T-helper 1 cell treated with Interleukin-12 subunit alpha and Interleukin-12 subunit beta and Interleukin-4 antibody, amounts not matched to agents 30 μg/mL and 1 μg/mL, for 36 hours (primary cell): ENCODE measurements at regions not wholly inside any gene's neighbourhood (a gene's known extent, or its start where the extent isn't known, plus 50 kb on each side); places are given as distances from the start of the nearest gene placed in this dataset.

Experiments used
- H3K27ac Mint-ChIP-seq: one replicate; pipeline ENCODE4 v1.8.0; 2021; ENCODE audit warnings: mild to moderate bottlenecking, mixed read lengths
- H3K27me3 Mint-ChIP-seq: one replicate; pipeline ENCODE4 v1.8.0; 2021; ENCODE audit warnings: low read depth, mixed read lengths
- H3K36me3 Mint-ChIP-seq: one replicate; pipeline ENCODE4 v1.8.0; 2021; ENCODE audit warnings: low read depth, mixed read lengths
- H3K4me1 Mint-ChIP-seq: one replicate; pipeline ENCODE4 v1.8.0; 2021; ENCODE audit warnings: low read depth, mixed read lengths
- H3K4me3 Mint-ChIP-seq: one replicate; pipeline ENCODE4 v1.8.0; 2021; ENCODE audit warnings: mild to moderate bottlenecking, moderate library complexity, mixed read lengths
- H3K9me3 Mint-ChIP-seq: one replicate; pipeline ENCODE4 v1.8.0; 2021; ENCODE audit warnings: mixed read lengths

DNA sequence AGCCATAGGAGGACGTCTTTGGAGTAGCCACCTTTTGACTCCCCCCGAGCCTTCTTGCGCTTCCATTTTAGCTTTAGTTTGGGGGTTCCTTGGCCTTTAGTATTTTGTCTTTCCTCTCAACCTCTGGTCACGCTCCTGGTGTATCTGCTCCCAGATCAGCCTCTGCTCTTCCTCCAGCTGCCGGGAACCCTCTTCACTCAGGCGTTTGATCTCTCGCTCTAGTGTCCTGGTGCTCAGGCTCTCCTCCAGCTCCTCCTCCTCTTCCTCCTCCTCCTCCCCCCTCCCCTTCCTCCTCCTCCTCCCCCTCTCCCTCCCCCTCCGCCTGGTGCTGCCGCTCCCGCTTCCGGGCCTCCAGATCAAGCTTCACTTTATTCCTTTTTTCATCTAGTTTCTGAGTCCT is 1082.3 kb upstream of the TMEFF2 start:
- H3K9me3 Mint-ChIP-seq: no peaks in the 10 kb centered on the region
- no peaks in the 10 kb centered on the region for H3K36me3 Mint-ChIP-seq
- H3K27ac Mint-ChIP-seq: no peak overlapping the region
- H3K4me3 Mint-ChIP-seq: no peak overlapping the region
- H3K4me1 Mint-ChIP-seq: no peaks in the 10 kb centered on the region
- no peaks in the 10 kb centered on the region for H3K27me3 Mint-ChIP-seq

- H3K4me1 Mint-ChIP-seq: no peaks in the 10 kb centered on the region
These were observed 1081.8 kb upstream of the TMEFF2 start for GRCh38 chr2:193276560-193276959.

DNA sequence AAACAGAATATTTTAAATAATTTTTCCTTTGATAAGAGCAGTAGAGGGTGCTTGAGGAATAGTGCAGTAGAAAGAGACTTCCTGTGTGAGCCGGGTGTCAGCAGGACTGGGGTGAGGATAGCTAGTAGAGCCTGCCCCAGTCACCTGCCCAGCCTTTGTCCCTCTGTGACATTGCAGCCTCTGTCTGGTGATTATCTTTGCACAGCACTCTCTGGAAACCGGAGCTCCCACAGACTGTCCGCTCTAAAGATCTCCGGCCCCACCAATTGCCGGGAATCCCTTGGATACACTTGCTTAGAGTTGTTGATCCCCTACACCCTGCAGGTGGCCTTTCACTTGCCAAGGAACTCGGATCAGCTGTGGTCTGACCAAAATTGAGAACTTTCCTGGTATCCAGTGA is 1081.3 kb upstream of the TMEFF2 start:
- Mint-ChIP-seq H3K27ac (no peak overlapping the region), H3K27me3 (no peaks in the 10 kb centered on the region), H3K9me3 (no peaks in the 10 kb centered on the region), H3K36me3 (no peaks in the 10 kb centered on the region), H3K4me3 (no peak overlapping the region), H3K4me1 (no peaks in the 10 kb centered on the region)

More at GRCh38 chr2:193276560-193276959, 1081.8 kb upstream of the TMEFF2 start:
- H3K4me3 Mint-ChIP-seq: no peak overlapping the region
- no peaks in the 10 kb centered on the region for H3K9me3 Mint-ChIP-seq
- H3K27ac Mint-ChIP-seq: no peak overlapping the region
- H3K27me3 Mint-ChIP-seq: no peaks in the 10 kb centered on the region
- no peaks in the 10 kb centered on the region for H3K36me3 Mint-ChIP-seq

GRCh38 chr2:193272011-193272410 is 1077.3 kb upstream of the TMEFF2 start:
- no peaks in the 10 kb centered on the region for H3K27me3 Mint-ChIP-seq
- H3K9me3 Mint-ChIP-seq: no peaks in the 10 kb centered on the region
- no peak overlapping the region for H3K27ac Mint-ChIP-seq
- no peaks in the 10 kb centered on the region for H3K4me1 Mint-ChIP-seq
- no peaks in the 10 kb centered on the region for H3K36me3 Mint-ChIP-seq
- no peak overlapping the region for H3K4me3 Mint-ChIP-seq

- H3K4me3 Mint-ChIP-seq: no peak overlapping the region
- H3K27ac Mint-ChIP-seq: no peak overlapping the region
- no peaks in the 10 kb centered on the region for H3K36me3 Mint-ChIP-seq
- no peaks in the 10 kb centered on the region for H3K27me3 Mint-ChIP-seq
- no peaks in the 10 kb centered on the region for H3K4me1 Mint-ChIP-seq
- no peaks in the 10 kb centered on the region for H3K9me3 Mint-ChIP-seq
These were observed 1076.1 kb upstream of the TMEFF2 start for GRCh38 chr2:193270816-193271215.

- Mint-ChIP-seq H3K27ac (no peak overlapping the region), H3K36me3 (no peaks in the 10 kb centered on the region), H3K27me3 (no peaks in the 10 kb centered on the region), H3K9me3 (no peaks in the 10 kb centered on the region), H3K4me1 (no peaks in the 10 kb centered on the region), H3K4me3 (no peak overlapping the region)
These were observed 1072.8 kb upstream of the TMEFF2 start for GRCh38 chr2:193267496-193268002.

DNA sequence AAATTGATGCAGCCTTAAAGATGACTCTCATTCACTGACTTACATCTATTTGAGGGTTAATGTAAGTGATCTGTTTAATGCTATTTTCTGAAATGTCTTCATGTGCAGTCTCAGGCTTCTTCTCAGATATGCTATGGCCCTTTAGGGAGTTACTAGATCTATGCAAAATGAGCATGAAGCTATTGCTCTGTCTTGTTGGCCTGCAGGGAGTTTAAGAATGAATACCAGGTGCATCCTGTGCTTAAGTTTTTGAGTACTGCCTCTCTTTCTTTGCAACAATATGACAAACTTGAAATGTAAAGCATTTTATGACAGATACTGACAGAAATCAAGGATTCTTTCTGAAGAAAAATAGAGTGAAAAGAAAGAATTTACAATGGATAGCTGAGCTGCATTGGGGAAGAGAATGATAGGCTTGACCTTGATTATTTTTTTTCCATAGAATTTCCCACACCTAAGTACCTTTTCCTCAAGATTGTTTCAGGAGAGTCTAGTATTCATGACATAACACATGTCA is 1058.3 kb upstream of the TMEFF2 start:
- Mint-ChIP-seq H3K27ac (no peak overlapping the region), H3K9me3 (no peaks in the 10 kb centered on the region), H3K4me3 (no peak overlapping the region), H3K4me1 (no peaks in the 10 kb centered on the region), H3K36me3 (no peaks in the 10 kb centered on the region), H3K27me3 (no peaks in the 10 kb centered on the region)

DNA sequence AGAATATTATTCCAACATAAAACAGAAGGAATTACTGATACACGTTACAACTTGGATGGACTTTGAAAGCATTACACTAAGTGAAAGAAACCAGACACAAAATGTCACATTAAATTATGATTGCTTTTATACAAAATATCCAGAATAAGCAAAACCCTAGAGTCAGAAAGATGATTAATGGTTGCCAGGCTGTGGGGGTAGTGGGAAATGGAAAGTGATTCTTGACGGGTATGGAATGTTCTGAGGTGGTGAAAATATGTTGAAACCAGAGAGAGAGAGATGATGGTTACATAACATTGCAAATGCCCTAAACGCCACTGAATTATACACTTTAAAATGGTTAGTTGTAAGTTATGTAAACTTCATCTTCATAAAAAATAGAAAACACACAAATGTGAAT is 1057.2 kb upstream of the TMEFF2 start:
- Mint-ChIP-seq H3K4me1 (no peaks in the 10 kb centered on the region), H3K36me3 (no peaks in the 10 kb centered on the region), H3K9me3 (no peaks in the 10 kb centered on the region)

GRCh38 chr2:193250389-193250788 is 1055.7 kb upstream of the TMEFF2 start:
- Mint-ChIP-seq H3K4me3 (no peak overlapping the region), H3K4me1 (no peaks in the 10 kb centered on the region), H3K27ac (no peak overlapping the region), H3K36me3 (no peaks in the 10 kb centered on the region), H3K27me3 (no peaks in the 10 kb centered on the region), H3K9me3 (no peaks in the 10 kb centered on the region)

More for the DNA sequence above, 1057.2 kb upstream of the TMEFF2 start:
- no peak overlapping the region for H3K4me3 Mint-ChIP-seq
- H3K27me3 Mint-ChIP-seq: no peaks in the 10 kb centered on the region
- no peak overlapping the region for H3K27ac Mint-ChIP-seq

DNA sequence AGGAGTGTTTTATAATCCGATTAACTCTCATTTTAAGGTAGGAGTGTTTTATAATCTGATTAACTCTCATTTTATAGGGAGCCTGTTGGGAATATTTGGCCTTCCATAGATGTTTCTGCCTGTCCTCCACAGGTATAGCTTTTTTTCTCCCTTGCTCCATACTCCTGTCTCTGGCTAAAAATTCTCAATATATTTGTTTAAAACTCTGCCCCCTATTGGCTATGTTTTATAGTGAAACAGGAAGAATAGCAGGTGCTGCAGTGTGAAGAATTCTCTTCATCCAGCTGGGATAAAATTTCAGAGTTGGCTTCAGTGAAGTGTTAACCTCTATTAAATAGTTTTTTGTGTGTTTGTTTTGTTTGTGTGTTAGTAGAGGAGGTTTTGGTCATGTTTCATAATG is 1046.0 kb upstream of the TMEFF2 start:
- Mint-ChIP-seq H3K27ac (no peak overlapping the region), H3K4me1 (no peaks in the 10 kb centered on the region), H3K36me3 (no peaks in the 10 kb centered on the region), H3K4me3 (no peak overlapping the region), H3K27me3 (no peaks in the 10 kb centered on the region), H3K9me3 (no peaks in the 10 kb centered on the region)

GRCh38 chr2:193231634-193232033 is 1036.9 kb upstream of the TMEFF2 start:
- no peaks in the 10 kb centered on the region for H3K36me3 Mint-ChIP-seq
- no peaks in the 10 kb centered on the region for H3K9me3 Mint-ChIP-seq
- no peaks in the 10 kb centered on the region for H3K4me1 Mint-ChIP-seq
- no peaks in the 10 kb centered on the region for H3K27me3 Mint-ChIP-seq
- H3K4me3 Mint-ChIP-seq: no peak overlapping the region
- H3K27ac Mint-ChIP-seq: no peak overlapping the region

DNA sequence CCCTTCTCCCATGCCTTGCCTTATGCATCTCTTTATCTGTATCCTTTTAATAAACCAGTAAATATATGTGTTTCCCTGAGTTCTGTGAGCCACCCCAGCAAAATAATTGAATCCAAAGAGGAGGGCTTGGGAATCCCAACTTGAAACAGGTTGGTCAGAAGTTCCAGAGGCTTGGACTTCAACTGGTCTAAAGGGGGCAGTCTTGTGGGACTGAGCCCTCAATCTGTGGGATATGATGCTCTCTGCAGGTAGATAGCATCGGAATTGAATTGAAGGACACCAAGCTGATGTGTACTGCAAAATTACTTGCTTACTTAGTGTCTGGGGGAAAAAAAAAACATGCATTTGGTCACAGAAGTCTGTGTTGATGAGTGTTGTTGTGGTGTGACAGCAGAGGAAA is 1033.5 kb upstream of the TMEFF2 start:
- H3K4me1 Mint-ChIP-seq: no peaks in the 10 kb centered on the region
- H3K27me3 Mint-ChIP-seq: no peaks in the 10 kb centered on the region
- H3K4me3 Mint-ChIP-seq: no peak overlapping the region
- no peaks in the 10 kb centered on the region for H3K9me3 Mint-ChIP-seq
- no peak overlapping the region for H3K27ac Mint-ChIP-seq
- H3K36me3 Mint-ChIP-seq: no peaks in the 10 kb centered on the region

DNA sequence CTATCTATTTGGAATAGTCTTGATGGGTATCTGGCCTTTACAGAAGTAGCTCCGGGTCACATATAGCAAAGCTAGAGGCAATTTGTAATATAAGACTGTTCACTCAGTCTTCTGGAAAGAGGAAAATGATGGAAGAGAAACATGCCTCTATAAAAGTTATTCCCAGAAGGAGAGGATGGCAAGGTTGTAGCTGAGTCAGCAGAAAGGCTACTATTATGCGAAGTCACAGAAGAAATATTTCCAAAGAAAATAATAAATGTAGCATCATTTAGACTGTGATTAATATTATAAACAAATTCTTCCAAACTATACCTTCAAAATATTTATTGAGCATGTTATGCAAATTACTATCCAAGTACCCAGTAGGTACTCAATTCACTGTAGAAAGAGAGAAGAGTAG is 1027.7 kb upstream of the TMEFF2 start:
- no peaks in the 10 kb centered on the region for H3K27me3 Mint-ChIP-seq

DNA sequence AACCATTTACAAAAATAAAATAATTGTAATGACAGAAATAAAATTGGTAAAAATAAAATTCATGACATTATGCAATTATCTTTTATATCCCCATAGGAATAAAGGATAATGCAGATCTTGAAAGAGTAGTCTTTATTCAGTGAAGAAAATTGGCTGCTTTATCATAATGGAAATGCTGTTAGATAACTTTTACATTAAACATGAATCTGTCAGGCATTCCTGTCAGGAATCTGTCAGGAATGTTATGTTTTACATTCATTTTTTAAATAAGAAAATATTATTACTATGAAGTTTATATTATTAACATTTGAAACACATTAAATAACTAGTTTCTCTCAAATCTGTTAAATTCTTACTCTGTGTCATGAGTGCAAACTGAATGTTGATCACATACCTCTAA is 1024.7 kb upstream of the TMEFF2 start:
- Mint-ChIP-seq H3K4me3 (no peak overlapping the region), H3K4me1 (no peaks in the 10 kb centered on the region), H3K9me3 (no peaks in the 10 kb centered on the region), H3K36me3 (no peaks in the 10 kb centered on the region), H3K27me3 (no peaks in the 10 kb centered on the region), H3K27ac (no peak overlapping the region)

More for the DNA sequence above, 1027.7 kb upstream of the TMEFF2 start:
- H3K36me3 Mint-ChIP-seq: no peaks in the 10 kb centered on the region
- no peaks in the 10 kb centered on the region for H3K4me1 Mint-ChIP-seq
- no peak overlapping the region for H3K27ac Mint-ChIP-seq
- no peak overlapping the region for H3K4me3 Mint-ChIP-seq
- no peaks in the 10 kb centered on the region for H3K9me3 Mint-ChIP-seq

DNA sequence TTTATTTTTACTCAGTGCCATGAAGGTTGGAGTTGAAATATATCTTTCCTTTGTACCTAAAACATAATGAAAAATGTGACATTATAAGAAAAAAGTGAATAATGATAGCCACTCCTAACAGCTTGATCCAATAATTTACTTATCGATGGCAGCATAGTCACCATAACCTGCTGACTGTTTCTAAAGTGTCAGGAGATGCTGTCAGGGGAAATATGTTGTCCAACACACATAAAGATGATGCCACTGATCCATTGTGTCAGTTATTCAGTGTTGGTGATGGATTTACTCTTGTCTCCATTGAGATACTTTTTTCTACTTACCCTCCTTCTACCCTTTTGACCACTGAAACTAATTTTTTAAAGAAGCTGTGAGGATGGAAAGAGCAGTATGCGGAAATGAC is 1006.9 kb upstream of the TMEFF2 start:
- H3K36me3 Mint-ChIP-seq: no peaks in the 10 kb centered on the region
- H3K27me3 Mint-ChIP-seq: no peaks in the 10 kb centered on the region
- H3K4me1 Mint-ChIP-seq: no peaks in the 10 kb centered on the region
- no peak overlapping the region for H3K27ac Mint-ChIP-seq
- H3K9me3 Mint-ChIP-seq: no peaks in the 10 kb centered on the region
- H3K4me3 Mint-ChIP-seq: no peak overlapping the region

GRCh38 chr2:193199322-193199721 is 1004.6 kb upstream of the TMEFF2 start:
- Mint-ChIP-seq H3K27ac (no peak overlapping the region), H3K27me3 (no peaks in the 10 kb centered on the region), H3K9me3 (no peaks in the 10 kb centered on the region)

More at GRCh38 chr2:193199322-193199721, 1004.6 kb upstream of the TMEFF2 start:
- no peaks in the 10 kb centered on the region for H3K36me3 Mint-ChIP-seq
- no peak overlapping the region for H3K4me3 Mint-ChIP-seq
- no peaks in the 10 kb centered on the region for H3K4me1 Mint-ChIP-seq
